Caco-2 (cell line): ENCODE measurements at regions not wholly inside any gene's neighbourhood (a gene's known extent, or its start where the extent isn't known, plus 50 kb on each side); places are given as distances from the start of the nearest gene placed in this dataset.

Experiments used
- BruUV-seq: library from RNA; stranded (reverse); fragments of 400-500 nt; replicated peaks from 2 replicates; lab custom pipeline; 2021; lab: Mats Ljungman, UMichigan
- CTCF ChIA-PET: fragments of 300-600 bp; sonication (Branson Sonifier 250); formaldehyde crosslinking; loops from one replicate; lab custom pipeline; 2022; ENCODE audit warnings: antibody characterized with exemption; lab: Charles Lee
- POLR2A ChIA-PET: fragments of 300-600 bp; sonication (Branson Sonifier 250); formaldehyde crosslinking; loops from one replicate; lab custom pipeline; 2022; ENCODE audit warnings: antibody characterized with exemption; lab: Charles Lee
- DNase-seq, 2 experiments: peaks; one replicate each; pipeline versions ENCODE4 v3.0.0 to v3.0.0-alpha.2; 2020 to 2022
- H3K27me3 ChIP-seq: replicated peaks from 2 replicates; pipeline ENCODE4 v1.6.0; 2011; ENCODE audit warnings: low read length; ENCODE audit not compliant: control insufficient read depth, insufficient read depth
- H3K36me3 ChIP-seq: 2 replicates; pipeline ENCODE4 v1.5.1; 2011; ENCODE audit warnings: low read length; ENCODE audit not compliant: control insufficient read depth, insufficient read depth
- H3K4me1 ChIP-seq: fragments of 250-450 bp; sonication (Bioruptor Pico); 2 replicates; pipeline ENCODE4 v1.5.1; 2020; ENCODE audit warnings: mild to moderate bottlenecking
- H3K4me3 ChIP-seq: 2 replicates; pipeline ENCODE4 v1.5.1; 2011; ENCODE audit warnings: low read depth, mild to moderate bottlenecking, control low read depth, low read length
- H3K9me3 ChIP-seq: fragments of 250-450 bp; sonication (Bioruptor Pico); 2 replicates; pipeline ENCODE4 v1.5.1; 2020; ENCODE audit warnings: mild to moderate bottlenecking, moderate library complexity
- H3K27ac Mint-ChIP-seq: one replicate; pipeline ENCODE4 v1.8.0; 2022; ENCODE audit warnings: mixed read lengths; ENCODE audit not compliant: unreplicated experiment
- H3K27me3 Mint-ChIP-seq: one replicate; pipeline ENCODE4 v1.8.0; 2022; ENCODE audit warnings: mixed read lengths; ENCODE audit not compliant: insufficient read depth, unreplicated experiment
- H3K36me3 Mint-ChIP-seq: one replicate; pipeline ENCODE4 v1.8.0; 2022; ENCODE audit warnings: mild to moderate bottlenecking, mixed read lengths; ENCODE audit not compliant: insufficient read depth, unreplicated experiment
- H3K4me1 Mint-ChIP-seq: one replicate; pipeline ENCODE4 v1.8.0; 2022; ENCODE audit warnings: low read depth, mixed read lengths; ENCODE audit not compliant: unreplicated experiment
- H3K4me3 Mint-ChIP-seq: one replicate; pipeline ENCODE4 v1.8.0; 2022; ENCODE audit warnings: mild to moderate bottlenecking, moderate library complexity, mixed read lengths; ENCODE audit not compliant: unreplicated experiment
- H3K9me3 Mint-ChIP-seq: one replicate; pipeline ENCODE4 v1.8.0; 2022; ENCODE audit warnings: mixed read lengths; ENCODE audit not compliant: unreplicated experiment
- intact Hi-C: fragments of 100-400 bp; cut with micrococcal nuclease; formaldehyde crosslinking; loops from one replicate; pipeline ENCODE4 v1.10.0; 2022; ENCODE audit not compliant: unreplicated experiment
- TF ChIP-seq, protein P1 (sequence below), 2 experiments: fragments of 200-600 bp in 1 of 2; IDR thresholded peaks; 1 replicate in 1 of 2; 2 replicates in 1 of 2; pipeline versions ENCODE4 v1.5.1 to v1.8.0; 2011 to 2022; ENCODE audit warnings: antibody characterized with exemption in 1 of 2, control low read depth in 1 of 2, inconsistent platforms in 1 of 2, low read depth in 1 of 2, low read length in 1 of 2, mild to moderate bottlenecking in 1 of 2, moderate library complexity in 1 of 2; ENCODE audit not compliant: insufficient read depth in 1 of 2, severe bottlenecking in 1 of 2, unreplicated experiment in 1 of 2

- ChIA-PET CTCF (no interaction called here), POLR2A (no interaction called here)
- Histone ChIP-seq H3K4me1 (no peaks in the 10 kb centered on the region), H3K9me3 (no peaks in the 10 kb centered on the region), H3K4me3 (no peak overlapping the region), H3K27me3 (no peaks in the 10 kb centered on the region), H3K36me3 (no peaks in the 10 kb centered on the region)
- TF ChIP-seq, protein P1, sequence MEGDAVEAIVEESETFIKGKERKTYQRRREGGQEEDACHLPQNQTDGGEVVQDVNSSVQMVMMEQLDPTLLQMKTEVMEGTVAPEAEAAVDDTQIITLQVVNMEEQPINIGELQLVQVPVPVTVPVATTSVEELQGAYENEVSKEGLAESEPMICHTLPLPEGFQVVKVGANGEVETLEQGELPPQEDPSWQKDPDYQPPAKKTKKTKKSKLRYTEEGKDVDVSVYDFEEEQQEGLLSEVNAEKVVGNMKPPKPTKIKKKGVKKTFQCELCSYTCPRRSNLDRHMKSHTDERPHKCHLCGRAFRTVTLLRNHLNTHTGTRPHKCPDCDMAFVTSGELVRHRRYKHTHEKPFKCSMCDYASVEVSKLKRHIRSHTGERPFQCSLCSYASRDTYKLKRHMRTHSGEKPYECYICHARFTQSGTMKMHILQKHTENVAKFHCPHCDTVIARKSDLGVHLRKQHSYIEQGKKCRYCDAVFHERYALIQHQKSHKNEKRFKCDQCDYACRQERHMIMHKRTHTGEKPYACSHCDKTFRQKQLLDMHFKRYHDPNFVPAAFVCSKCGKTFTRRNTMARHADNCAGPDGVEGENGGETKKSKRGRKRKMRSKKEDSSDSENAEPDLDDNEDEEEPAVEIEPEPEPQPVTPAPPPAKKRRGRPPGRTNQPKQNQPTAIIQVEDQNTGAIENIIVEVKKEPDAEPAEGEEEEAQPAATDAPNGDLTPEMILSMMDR (IDR thresholded peaks at IDR 0.05; ENCODE audit: insufficient read depth in 1 of 2, low read depth in 1 of 2, low read length in 1 of 2, severe bottlenecking in 1 of 2, unreplicated experiment in 1 of 2), result no peak
- Mint-ChIP-seq H3K9me3 (peaks cover 15% of the 10 kb centered on the region), H3K27ac (no peak overlapping the region), H3K4me3 (no peak overlapping the region), H3K27me3 (no peaks in the 10 kb centered on the region), H3K36me3 (no peaks in the 10 kb centered on the region), H3K4me1 (no peaks in the 10 kb centered on the region)
- no peak for DNase-seq
- BruUV-seq, result no TSS peak
- intact Hi-C loops, result no loop called here
Measured at GRCh38 chr13:90365130-90365529, 982.4 kb upstream of the MIR17HG start.

GRCh38 chr13:90374168-90374567, 973.3 kb upstream of the MIR17HG start:
- Histone ChIP-seq H3K4me1 (no peaks in the 10 kb centered on the region), H3K9me3 (no peaks in the 10 kb centered on the region), H3K36me3 (no peaks in the 10 kb centered on the region), H3K4me3 (no peak overlapping the region), H3K27me3 (no peaks in the 10 kb centered on the region; the same call in 1 of the 2 replicates)
- ChIA-PET POLR2A (no interaction called here), CTCF (no interaction called here)
- H3K9me3 Mint-ChIP-seq, result no peaks in the 10 kb centered on the region
- H3K4me3 Mint-ChIP-seq, result no peak overlapping the region
- TF ChIP-seq, protein P1 (IDR thresholded peaks at IDR 0.05; ENCODE audit: insufficient read depth in 1 of 2, low read depth in 1 of 2, low read length in 1 of 2, severe bottlenecking in 1 of 2, unreplicated experiment in 1 of 2), result no peak
- intact Hi-C loops, result loop anchor here (5.0 kb wide), 1 partner anchor 493 kb away; no protein-coding TSS in a partner anchor
- DNase-seq, result no peak
- no peaks in the 10 kb centered on the region for H3K27me3 Mint-ChIP-seq
- H3K36me3 Mint-ChIP-seq, result no peaks in the 10 kb centered on the region
- no peak overlapping the region for H3K27ac Mint-ChIP-seq
- H3K4me1 Mint-ChIP-seq, result no peaks in the 10 kb centered on the region
- BruUV-seq, result no TSS peak

DNA sequence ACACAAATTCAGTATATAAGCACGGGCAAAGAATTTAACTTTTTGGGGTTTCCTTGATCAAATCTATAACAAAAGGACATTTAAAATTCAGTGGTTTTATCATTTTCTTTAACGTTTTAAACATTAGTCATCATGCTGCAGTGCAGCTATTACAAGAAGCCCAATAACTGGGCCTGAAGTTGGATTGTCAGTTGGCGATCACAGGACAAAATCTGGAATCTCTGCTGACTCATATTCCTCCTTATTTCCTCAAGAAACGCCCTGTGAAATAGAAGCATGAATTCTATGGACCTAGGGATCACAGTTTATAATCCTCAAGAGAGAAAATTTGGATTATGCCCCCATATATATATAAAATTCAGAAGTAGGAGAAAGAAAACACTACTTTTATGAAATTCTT, 971.6 kb upstream of the MIR17HG start:
- Mint-ChIP-seq H3K4me3 (no peak overlapping the region), H3K27ac (no peak overlapping the region), H3K9me3 (no peaks in the 10 kb centered on the region), H3K36me3 (no peaks in the 10 kb centered on the region), H3K4me1 (no peaks in the 10 kb centered on the region), H3K27me3 (no peaks in the 10 kb centered on the region)
- Histone ChIP-seq H3K4me1 (no peaks in the 10 kb centered on the region), H3K27me3 (no peaks in the 10 kb centered on the region; the same call in 1 of the 2 replicates), H3K4me3 (no peak overlapping the region), H3K36me3 (no peaks in the 10 kb centered on the region), H3K9me3 (no peaks in the 10 kb centered on the region)
- ChIA-PET POLR2A (no interaction called here), CTCF (no interaction called here)
- TF ChIP-seq, protein P1 (IDR thresholded peaks at IDR 0.05; ENCODE audit: insufficient read depth in 1 of 2, low read depth in 1 of 2, low read length in 1 of 2, severe bottlenecking in 1 of 2, unreplicated experiment in 1 of 2), result no peak
- DNase-seq, result no peak
- no TSS peak for BruUV-seq
- intact Hi-C loops, result no loop called here
